GM21737 (cell line): ENCODE measurements at regions not wholly inside any gene's neighbourhood (a gene's known extent, or its start where the extent isn't known, plus 50 kb on each side); places are given as distances from the start of the nearest gene placed in this dataset.
"Not testable (repeated sequence)": the region's sequence is repeated elsewhere in the genome, so short reads cannot be mapped to it uniquely, and the experiment has no call there.

Experiments
- ATAC-seq: cut with Tn5 transposase; IDR thresholded peaks from one replicate; pipeline ENCODE4 v1.9.1; 2021; ENCODE audit warnings: mild to moderate bottlenecking, moderate library complexity; ENCODE audit not compliant: unreplicated experiment

DNA sequence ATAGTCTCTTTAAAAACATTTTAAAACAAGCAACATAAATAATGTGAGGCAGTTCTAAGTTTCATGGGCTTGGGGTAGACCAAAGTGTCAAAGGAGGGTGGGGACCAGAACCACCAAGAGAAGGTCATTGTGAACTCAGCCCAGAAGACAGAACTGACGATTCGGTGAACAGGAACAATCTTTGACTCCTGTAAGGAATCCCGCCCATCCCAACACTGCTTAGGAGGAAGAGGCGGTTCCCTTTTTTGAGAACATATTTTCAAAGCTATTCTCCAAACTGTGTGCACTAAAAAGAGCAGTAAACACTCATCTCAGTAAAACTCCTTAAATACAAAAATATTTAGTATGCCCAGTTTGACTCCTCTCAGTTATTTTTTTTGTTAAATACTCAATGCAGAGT lies 176.5 kb upstream of the TLE4 start:
- no peak for ATAC-seq

DNA sequence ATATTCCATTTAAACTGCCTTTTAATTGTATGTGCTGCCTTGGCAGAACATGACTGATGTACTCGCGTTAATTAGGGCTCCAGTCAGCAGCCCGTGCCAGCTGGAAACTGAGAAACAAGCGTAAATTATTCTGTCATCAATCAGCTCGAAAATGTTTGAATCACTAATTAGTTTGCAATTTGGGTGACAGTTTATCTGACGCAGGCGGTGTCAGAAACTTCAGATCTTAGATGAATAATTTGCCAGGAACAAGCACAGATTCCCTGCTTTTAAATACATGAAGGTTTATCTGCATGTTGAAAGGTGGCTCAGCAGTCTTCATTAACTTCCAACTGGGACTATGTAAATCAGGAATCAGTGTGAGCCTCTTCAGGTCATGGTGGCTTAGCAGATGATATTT lies 176.0 kb upstream of the TLE4 start:
- ATAC-seq, result no peak

DNA sequence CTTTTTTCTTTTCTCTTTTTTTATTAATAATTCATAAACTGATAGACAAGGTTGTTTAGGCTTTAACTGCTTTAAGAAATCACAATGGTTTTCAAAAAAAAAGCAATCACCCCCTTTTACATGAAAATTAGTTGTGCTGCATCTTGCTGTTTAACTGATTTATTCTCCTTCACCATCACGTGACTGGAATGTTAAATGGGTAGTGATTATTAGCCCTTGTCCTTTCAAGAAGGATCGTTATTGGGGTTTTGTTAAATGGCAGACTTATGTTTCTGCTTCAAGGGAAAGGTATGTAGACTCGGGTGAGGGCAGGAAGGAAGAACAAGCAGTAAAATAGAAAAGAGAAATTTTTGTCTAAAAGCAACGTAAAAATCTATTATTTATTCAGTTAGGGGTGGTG lies 175.6 kb upstream of the TLE4 start:
- no peak for ATAC-seq

DNA sequence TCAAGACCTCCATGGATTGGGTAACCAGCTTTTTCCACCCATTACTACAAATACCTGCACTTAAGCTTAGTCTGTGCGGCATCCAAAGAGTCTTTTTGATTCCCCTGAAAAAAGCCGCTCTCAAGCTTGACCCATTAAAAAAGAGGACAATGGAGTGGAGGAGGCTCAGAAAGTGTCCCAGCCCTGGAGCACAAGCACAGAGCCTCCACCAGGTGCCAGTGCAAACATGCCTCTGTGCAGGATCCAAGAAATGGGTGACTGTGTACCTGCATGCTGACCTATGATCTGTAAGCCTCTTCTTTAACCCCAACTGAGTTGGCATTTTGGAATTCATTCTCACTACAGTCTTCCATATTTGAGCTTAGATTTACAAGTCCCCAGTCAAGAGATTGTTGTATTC lies 168.3 kb upstream of the TLE4 start:
- no peak for ATAC-seq

DNA sequence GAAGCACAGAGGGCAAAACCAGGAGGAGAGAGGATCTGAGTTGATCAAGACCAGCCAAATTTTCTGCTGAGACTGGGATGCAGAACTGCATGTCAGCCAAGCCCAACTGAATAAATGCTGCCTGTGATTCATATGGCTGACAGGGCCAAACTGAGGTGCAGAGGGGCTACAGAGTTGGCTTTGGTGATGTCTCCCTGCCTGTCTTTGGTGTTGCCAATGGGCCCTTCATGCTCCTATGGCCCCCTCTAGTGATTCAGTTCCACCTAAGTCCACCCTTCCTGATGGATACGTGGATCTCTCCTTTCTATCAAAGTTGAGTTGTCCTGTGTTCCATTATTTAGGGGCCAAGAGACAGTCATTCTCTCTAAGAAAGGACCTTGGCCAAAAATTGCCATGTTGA lies 163.6 kb upstream of the TLE4 start:
- ATAC-seq, result no peak

DNA sequence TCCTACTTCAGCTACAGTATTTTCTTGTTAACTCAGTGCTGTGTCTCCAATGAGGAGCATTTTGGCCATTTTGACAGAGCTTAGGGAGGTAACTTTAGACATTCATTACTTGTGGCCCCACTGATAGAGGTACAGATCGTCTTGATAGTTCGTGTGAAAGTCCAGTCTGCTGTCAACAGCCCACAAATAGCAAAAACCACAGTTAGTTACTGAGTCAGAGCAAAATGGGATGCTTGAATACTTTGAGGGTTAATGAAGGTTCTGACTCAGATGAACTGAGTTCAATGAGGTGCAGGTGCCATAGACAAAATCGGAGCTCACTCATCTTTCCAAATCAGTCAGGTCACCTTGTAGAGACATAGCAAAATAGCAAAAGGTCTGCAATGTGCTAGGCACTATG lies 163.1 kb upstream of the TLE4 start:
- no peak for ATAC-seq

DNA sequence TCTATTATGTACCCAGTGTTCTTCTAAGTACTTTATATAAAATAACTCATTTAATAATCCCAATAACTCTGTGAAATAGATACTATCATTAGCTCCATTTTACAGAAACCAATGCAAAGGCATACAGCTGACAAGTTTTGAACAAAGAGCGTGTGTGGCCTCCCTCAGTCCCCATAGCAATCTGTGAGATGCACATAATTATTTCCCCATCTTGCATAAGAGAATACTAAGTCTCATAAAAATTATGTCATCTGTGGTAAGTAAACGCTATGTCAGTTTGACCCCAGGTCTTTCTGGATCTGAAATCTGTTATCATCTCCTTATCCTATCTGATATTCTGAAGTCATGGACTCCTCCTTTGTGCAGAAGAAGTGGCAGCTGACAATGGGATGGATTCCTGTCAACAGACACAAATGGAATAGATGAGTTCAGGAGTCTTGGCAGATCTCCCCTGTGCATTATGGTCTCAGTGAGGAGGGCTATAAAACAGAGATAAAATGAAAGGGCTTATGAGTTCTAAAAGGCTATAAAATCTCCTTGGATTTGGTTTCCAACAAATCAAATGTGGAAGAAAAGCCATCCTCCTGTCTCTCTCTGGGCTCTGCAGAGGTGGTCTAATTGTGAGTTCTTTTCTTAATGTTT lies 162.5 kb upstream of the TLE4 start:
- ATAC-seq, result no peak

DNA sequence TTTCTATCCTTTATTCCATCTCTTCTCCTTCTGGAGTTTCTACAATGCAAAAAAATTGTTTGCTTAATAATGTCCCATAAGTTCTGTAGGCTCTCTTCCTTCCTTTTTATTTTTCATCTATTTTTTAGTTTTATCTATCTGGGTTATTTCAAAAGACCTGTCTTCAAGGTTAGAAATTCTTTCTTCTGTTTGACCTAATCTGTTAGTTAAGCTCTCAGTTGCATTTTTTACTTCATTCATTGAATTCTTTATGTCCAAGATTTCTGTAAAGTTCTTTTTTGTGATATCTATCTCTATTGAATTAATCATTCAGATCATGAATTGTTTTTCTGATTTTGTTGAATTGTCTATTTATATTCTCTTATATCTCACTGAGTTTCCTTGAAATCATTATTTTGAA lies 145.9 kb upstream of the TLE4 start:
- ATAC-seq, result no peak

DNA sequence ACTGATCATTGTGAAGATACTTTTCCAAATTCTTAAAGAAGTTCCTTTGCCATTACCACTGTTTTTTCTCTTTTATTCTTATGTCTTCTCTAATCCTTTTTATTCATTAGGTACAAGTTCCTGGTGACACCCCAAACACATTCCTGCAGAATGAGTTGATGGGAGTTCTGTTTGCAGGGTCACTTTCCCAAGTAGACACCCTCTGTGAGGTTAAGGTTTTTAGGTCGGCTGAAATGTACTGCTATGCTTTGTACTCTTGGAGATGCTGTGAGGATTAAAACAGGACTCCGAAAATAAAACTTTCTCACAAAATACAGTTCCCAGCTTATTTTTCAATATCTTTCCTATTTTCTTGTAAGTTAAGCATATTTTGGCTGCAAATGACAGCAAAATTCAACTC lies 143.3 kb upstream of the TLE4 start:
- ATAC-seq, result no peak

DNA sequence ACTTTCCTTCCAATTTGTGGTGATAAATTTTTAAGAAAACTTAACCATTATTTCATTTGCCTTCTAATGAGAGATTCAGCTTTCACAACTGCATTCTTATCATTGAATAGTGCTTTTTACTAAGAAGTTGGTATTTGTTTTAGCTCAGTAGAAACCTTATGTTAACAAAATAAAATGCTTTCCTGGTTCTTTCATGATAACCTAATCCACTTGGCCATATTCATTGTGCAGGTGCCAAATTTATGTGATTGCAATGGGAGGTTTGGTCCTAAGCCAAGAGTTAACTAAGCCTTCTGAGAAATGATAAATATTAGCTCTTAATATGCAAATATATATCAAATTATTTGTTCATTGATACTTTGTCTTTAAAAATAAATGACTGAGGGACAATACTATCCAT lies 141.1 kb upstream of the TLE4 start:
- ATAC-seq, result no peak

DNA sequence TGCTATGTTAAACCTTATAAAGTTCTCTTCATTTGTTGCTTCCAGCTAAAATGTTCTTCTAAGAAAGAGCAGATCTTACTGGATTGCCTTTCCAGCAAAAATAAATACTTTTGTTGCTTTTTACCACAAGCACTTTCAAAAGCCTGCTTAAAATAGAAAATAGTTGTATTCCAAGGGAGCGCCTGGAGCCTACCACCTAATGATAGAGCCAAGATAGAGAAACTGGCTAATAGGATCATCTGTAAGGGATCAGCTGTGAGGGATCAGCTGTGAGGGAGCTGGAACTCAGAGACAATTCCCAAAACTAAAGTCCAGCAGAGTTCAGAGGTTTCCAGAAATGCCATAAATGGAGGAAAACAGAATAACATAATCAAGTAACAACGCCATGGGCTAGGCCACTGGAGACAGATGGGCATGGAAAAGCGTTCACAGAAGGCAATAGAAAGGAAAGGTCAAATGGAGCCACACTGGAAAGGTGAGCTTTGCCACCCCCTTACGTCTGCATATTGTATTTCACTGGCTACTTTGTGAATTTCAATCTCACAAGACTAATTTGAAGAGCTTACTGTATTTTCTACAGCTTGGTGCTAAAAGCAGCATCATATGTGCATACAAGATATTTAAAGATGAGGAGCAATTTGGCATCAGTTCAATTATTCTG lies 140.6 kb upstream of the TLE4 start:
- no peak for ATAC-seq

DNA sequence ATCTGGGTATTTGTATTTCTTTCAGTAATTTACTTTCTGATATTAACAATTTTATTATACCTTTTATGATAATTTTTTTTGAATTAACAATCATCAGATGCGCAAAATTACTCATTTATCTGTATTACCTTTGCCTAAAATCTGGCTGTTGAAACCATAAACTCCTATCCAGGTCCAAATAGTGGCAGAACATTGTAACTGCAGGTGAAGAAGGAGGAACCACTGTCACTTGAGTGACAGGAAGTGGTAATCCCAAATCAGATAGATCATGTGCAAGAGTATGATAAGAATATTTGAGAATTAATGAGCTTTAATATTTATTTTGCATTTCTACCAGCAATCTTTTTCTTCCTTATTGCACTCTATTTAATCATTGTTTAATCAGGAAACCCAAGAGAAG lies 139.3 kb upstream of the TLE4 start:
- ATAC-seq, result no peak

DNA sequence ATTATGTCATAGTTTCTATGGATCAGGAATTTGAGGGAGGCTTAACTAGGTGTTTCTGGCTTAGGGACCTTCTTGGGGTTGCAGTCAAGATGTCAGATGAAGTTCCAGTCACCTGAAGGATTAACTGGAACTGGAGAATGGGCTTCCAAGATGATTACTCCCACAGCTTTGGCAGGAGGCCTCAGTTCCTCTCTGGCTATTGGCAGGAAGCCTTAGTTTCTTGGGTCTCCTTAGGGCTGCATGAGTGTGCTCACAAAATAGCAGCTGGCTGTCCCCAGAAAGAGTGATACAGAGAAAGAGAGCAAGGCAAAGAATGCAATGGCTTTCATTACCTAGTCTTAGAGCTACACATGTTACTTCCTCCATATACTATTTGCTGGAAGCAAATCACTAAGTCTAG lies 138.1 kb upstream of the TLE4 start:
- ATAC-seq, result no peak

DNA sequence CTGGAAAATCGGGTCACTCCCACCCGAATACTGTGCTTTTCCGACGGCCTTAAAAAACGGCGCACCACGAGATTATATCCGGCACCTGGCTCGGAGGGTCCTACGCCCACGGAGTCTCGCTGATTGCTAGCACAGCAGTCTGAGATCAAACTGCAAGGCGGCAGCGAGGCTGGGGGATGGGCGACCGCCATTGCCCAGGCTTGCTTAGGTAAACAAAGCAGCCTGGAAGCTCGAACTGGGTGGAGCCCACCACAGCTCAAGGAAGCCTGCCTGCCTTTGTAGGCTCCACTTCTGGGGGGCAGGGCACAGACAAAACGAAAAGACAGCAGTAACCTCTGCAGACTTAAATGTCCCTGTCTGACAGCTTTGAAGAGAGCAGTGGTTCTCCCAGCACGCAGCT lies 132.5 kb upstream of the TLE4 start:
- not testable (repeated sequence) for ATAC-seq

DNA sequence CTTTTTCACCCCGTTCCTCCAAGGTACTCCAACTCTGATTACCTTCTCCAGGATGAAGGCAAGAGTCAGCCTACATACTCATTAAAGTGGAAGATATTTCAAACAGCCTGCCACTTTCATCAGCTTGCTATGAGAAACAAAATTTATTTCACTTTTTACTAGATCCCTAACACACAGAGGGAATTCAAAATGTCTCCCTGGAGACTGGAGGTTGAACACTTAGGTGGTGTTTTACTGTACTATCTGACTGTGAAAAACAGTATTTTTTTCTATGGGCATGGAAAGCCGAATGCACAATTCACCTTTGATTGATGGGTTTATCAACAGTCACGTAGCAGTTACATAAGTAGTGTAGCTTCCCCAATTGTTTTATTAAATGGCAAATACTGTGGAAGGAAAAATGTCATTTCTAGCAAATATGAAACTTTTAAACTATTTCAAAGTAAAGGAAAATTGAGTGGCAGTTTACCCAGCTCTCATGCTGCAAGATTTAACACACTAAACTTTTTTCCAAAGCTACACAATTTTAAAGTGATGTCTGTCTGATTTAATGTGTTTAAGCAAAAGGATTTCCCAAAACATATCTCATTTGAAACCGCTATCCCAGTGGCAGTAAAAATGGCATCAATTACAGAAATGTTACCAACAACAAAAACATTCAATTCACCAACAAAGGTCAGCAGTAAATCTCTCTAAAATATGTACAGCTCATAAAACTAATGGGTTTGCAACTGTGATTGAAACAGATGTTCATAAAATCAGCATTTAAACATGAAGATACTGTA lies 125.0 kb upstream of the TLE4 start:
- ATAC-seq, result no peak

DNA sequence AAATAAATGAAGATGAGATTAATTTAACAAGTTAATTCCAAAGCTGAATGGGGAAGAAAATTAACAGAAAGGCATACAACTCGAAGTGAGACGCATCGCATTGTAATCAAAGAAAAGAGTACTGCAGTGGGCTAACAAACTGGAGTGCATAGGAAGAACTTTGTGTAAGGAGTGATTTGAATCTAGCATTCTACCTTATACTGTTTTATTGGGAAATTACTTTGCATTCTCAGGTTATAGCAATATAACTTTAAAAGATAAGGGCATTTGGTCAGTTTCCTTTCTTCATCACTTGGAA lies 124.5 kb upstream of the TLE4 start:
- no peak for ATAC-seq

DNA sequence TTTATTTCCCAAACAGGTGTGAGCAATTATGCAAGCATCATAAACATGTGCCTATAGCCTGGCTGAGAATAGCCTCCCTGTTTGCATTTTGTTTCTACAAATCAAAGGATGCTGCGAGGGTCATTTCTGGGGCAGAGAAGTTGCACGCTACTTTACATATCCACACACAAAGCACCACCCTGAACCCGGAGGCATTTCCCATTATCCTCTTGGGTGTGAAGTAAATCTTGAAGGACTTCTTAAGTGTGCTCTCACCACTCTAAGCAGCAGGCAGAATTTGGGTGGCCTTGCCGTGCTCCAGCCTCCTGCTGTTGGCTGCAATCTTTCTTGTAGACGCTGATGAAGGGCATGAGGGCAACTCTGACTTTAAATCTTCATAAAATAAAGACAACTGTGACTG lies 124.0 kb upstream of the TLE4 start:
- no peak for ATAC-seq

DNA sequence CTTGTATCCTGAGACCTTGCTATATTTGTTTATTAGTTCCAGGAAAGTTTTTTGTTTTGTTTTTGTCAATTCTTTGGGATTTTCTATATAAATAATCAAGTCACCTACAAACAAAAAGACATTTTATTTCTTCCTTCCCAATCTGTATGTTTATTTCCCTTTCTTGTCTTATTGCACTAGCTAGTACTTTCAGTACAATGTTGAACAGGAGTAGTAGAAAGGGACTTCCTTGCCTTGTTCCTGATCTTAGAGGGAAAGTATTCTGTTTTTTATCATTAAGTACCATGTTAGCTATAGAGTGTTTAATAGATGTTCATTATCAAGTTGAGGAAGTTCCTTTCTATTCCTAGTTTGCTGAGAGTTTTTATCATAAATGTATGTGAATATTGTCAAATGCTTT lies 119.5 kb upstream of the TLE4 start:
- no peak for ATAC-seq

DNA sequence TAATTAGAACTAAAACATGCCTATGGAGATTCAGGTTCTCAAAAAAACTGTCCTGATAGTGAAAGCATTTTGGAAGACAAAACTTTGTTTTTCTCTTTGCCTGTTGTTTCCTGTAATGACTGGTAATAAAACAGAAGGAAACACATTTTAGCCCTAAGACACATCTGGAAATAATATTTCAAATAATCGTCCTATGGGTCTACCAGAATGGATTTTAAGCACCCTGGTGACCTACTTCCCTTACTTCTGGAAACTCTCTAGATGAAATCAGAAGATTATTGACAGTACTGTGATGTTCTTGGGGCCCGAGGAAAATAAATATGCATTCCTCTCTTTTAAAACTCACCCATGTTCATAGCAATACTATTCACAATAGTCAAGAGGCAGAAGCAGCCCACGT lies 110.1 kb upstream of the TLE4 start:
- ATAC-seq, result no peak

DNA sequence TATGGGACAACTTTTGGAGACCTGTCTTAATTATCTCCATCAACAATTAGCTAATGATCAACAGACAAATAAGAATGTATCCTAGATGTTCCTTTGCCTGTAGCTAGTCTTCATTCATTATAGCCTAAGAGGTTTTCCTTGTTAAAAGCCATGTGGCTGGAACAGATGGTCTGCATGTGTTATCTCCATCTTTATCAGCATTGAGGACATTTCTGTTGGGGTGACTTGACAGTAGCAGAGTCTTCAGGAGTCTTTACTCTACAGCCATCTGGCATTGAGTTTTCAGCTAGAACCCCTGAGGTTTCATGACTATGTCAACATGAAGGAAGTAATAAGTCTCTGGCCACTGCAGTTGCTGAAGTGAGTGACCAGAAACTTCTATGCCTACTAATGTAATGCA lies 106.6 kb upstream of the TLE4 start:
- no peak for ATAC-seq

DNA sequence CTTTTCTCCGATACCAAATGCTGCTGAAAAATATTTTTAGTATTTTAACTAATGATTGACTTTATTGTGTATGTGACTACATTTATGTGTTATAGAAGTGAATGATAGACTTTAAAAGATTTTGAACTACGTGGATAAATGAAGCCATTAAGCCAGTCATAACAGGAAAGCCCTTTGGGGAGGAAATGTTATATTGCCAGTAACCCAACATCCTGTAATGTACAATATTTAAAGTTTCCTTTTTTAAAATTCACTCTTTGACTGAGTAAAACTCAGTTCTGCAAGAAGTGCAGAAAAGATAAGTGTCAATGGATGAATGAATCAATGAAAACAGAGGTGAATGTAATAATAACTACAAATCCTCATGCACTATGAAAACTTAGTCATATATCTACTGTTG lies 102.6 kb upstream of the TLE4 start:
- no peak for ATAC-seq

DNA sequence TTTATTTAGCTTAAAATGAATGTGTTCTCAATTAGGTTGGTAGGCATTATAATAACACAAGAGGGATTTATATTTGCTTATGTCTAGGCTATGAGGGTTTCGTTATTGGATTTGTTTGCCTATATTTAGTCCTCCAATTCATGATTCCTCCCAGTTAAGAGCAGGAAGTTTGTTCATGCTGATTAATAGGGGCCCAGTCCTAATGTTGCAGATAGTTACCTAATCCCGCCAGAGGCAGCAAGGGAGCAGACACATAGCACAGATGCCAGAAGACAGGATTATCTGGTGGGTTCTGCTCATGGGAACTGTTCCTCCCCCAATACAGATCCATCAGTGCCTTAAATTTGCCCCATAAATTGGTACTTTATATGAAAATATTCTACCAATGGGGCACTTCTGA lies 100.8 kb upstream of the TLE4 start:
- ATAC-seq, result no peak
